Parathyroid adenoma (tissue), 2 donors: ENCODE measurements at regions not wholly inside any gene's neighbourhood (a gene's known extent, or its start where the extent isn't known, plus 50 kb on each side); places are given as distances from the start of the nearest gene placed in this dataset.

Source experiments
- H2AFZ ChIP-seq: fragments of 300-600 bp; sonication (generic); one replicate; pipeline ENCODE4 v1.7.0; 2017; ENCODE audit warnings: antibody characterized with exemption, mild to moderate bottlenecking
- H3K27ac ChIP-seq: fragments of 300-600 bp; sonication (generic); one replicate; pipeline ENCODE4 v1.7.0; 2017
- H3K27me3 ChIP-seq: fragments of 300-600 bp; sonication (generic); one replicate; pipeline ENCODE4 v1.7.0; 2017; ENCODE audit warnings: low read length; ENCODE audit not compliant: control insufficient read depth, insufficient read depth
- H3K36me3 ChIP-seq: fragments of 300-600 bp; sonication (generic); one replicate; pipeline ENCODE4 v1.7.0; 2017; ENCODE audit warnings: low read length; ENCODE audit not compliant: control insufficient read depth, insufficient read depth
- H3K4me1 ChIP-seq: fragments of 300-600 bp; sonication (generic); one replicate; pipeline ENCODE4 v1.7.0; 2017; ENCODE audit warnings: control low read depth
- H3K4me2 ChIP-seq: fragments of 300-600 bp; sonication (generic); one replicate; pipeline ENCODE4 v1.7.0; 2017; ENCODE audit warnings: low read length
- H3K4me3 ChIP-seq: fragments of 300-600 bp; sonication (generic); one replicate; pipeline ENCODE4 v1.7.0; 2017; ENCODE audit warnings: low read depth, low read length
- H3K79me2 ChIP-seq: fragments of 300-600 bp; sonication (generic); one replicate; pipeline ENCODE4 v1.7.0; 2017; ENCODE audit warnings: control low read depth
- H3K9ac ChIP-seq: fragments of 300-600 bp; sonication (generic); one replicate; pipeline ENCODE4 v1.7.0; 2017; ENCODE audit warnings: mild to moderate bottlenecking
- H3K9me3 ChIP-seq: fragments of 300-600 bp; sonication (generic); one replicate; pipeline ENCODE4 v1.7.0; 2017; ENCODE audit warnings: low read length; ENCODE audit not compliant: control insufficient read depth
- CTCF ChIP-seq: fragments of 300-600 bp; sonication (generic); IDR thresholded peaks from one replicate; pipeline ENCODE4 v1.7.0; 2017; ENCODE audit warnings: antibody characterized with exemption, mild to moderate bottlenecking
- donor health status: primary hyperparathyroidism.

- Histone ChIP-seq H3K4me2 (no peak overlapping the region), H3K79me2 (no peaks in the 10 kb centered on the region), H3K9ac (no peak overlapping the region), H3K4me1 (no peaks in the 10 kb centered on the region), H3K36me3 (no peaks in the 10 kb centered on the region), H2AFZ (no peak overlapping the region), H3K27me3 (no peaks in the 10 kb centered on the region), H3K27ac (no peak overlapping the region), H3K4me3 (no peak overlapping the region), H3K9me3 (no peaks in the 10 kb centered on the region)
- TF ChIP-seq CTCF, result no peak
Observed at GRCh38 chr2:176755537-176756135, 457.0 kb upstream of the HNRNPA3 start.

- H3K79me2 ChIP-seq, result no peaks in the 10 kb centered on the region
- H3K36me3 ChIP-seq, result no peaks in the 10 kb centered on the region
- no peak overlapping the region for H3K4me2 ChIP-seq
- TF ChIP-seq CTCF, result no peak
- H2AFZ ChIP-seq, result no peak overlapping the region
- H3K27me3 ChIP-seq, result no peaks in the 10 kb centered on the region
- H3K4me1 ChIP-seq, result no peaks in the 10 kb centered on the region
- no peak overlapping the region for H3K4me3 ChIP-seq
- H3K9me3 ChIP-seq, result no peaks in the 10 kb centered on the region
- no peak overlapping the region for H3K9ac ChIP-seq
- H3K27ac ChIP-seq, result no peak overlapping the region
Observed at GRCh38 chr2:176758426-176758825, 454.2 kb upstream of the HNRNPA3 start.

DNA sequence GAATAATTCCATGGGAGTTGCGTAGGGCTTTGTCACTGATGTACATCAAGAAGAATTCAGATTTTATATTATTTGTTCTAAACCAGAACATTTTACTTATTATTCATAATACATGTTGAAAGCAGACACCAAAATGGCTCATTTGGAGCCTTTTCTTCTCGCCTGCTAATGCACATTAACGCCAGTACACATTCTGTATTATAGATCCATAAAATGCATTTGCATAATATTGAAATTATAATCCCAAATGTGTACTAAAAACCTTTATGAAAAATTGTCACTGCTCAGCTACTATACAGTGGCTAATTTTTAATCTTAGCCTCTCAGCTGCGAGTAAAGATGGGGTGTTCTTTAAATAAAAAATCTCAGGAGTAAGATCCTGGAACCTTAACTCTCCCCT is 452.2 kb upstream of the HNRNPA3 start:
- Histone ChIP-seq H3K9ac (no peak overlapping the region), H3K27ac (no peak overlapping the region), H3K4me3 (no peak overlapping the region), H3K4me2 (no peak overlapping the region), H3K4me1 (no peaks in the 10 kb centered on the region), H3K9me3 (no peaks in the 10 kb centered on the region), H3K79me2 (no peaks in the 10 kb centered on the region), H2AFZ (no peak overlapping the region), H3K36me3 (no peaks in the 10 kb centered on the region), H3K27me3 (no peaks in the 10 kb centered on the region)
- TF ChIP-seq CTCF, result no peak

DNA sequence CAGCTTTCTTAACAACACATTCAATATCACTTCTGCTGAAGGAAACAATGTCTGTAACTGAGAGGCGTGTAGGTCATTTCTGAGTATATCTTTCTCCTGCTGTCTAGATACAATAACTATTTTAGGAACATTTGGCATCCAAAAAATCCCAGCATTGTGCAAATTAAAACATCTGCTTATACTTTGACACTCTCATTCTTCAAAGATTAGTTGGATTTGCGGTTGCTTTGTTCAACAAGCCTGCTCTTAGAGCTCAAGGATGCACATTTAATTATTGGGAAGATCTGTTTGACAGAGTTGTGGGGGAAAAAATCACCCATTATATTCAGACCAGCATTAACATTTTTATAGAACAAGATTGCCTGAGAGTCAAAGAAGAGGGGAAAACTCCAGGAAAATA is 449.5 kb upstream of the HNRNPA3 start:
- no peaks in the 10 kb centered on the region for H3K79me2 ChIP-seq
- H3K27me3 ChIP-seq, result no peaks in the 10 kb centered on the region
- H3K4me3 ChIP-seq, result no peak overlapping the region
- H3K4me2 ChIP-seq, result no peak overlapping the region
- no peak overlapping the region for H2AFZ ChIP-seq
- H3K9me3 ChIP-seq, result no peaks in the 10 kb centered on the region
- no peak overlapping the region for H3K9ac ChIP-seq
- no peaks in the 10 kb centered on the region for H3K4me1 ChIP-seq
- no peak for TF ChIP-seq CTCF
- H3K27ac ChIP-seq, result no peak overlapping the region
- H3K36me3 ChIP-seq, result no peaks in the 10 kb centered on the region

DNA sequence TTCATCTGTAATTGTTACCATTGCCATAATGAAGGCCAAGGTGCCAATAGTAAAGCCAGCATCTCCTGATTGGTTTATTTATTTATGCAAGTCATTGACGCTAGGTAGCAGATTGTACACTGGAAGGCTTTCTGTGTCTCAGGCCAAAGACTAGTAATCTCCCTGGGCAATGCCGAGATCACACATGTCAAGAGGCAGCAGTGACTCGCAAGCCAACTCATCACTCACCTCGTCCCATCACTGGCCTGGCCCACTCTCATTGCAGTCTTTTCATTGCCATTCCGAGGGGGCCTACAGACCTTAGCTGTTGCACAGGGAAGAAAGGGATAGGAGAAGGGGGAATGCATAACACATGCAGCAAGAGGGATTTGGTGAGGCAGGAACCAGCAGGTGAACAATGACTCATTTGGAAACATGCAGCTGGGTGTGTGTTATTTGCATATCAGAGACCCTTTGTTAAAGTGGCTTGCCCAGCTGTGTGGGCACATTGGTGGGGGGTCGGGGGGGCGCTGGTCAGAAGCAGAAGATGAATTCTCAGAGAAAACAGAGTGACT is 448.7 kb upstream of the HNRNPA3 start:
- Histone ChIP-seq H3K27ac (no peak overlapping the region), H3K4me1 (no peaks in the 10 kb centered on the region), H3K9ac (no peak overlapping the region), H3K79me2 (no peaks in the 10 kb centered on the region), H3K9me3 (no peaks in the 10 kb centered on the region), H3K36me3 (no peaks in the 10 kb centered on the region), H3K4me2 (no peak overlapping the region), H3K27me3 (no peaks in the 10 kb centered on the region), H2AFZ (no peak overlapping the region), H3K4me3 (no peak overlapping the region)
- no peak for TF ChIP-seq CTCF
